GM18873 (cell line): ENCODE measurements at regions not wholly inside any gene's neighbourhood (a gene's known extent, or its start where the extent isn't known, plus 50 kb on each side); places are given as distances from the start of the nearest gene placed in this dataset.
A peak's percentile ranks its signal among the peaks of the same experiment; 100 is the strongest.
"Not testable (repeated sequence)": the region's sequence is repeated elsewhere in the genome, so short reads cannot be mapped to it uniquely, and the experiment has no call there.

Source experiments
- ATAC-seq: cut with Tn5 transposase; IDR thresholded peaks from one replicate; pipeline ENCODE4 v1.9.1; 2021; ENCODE audit warnings: mild to moderate bottlenecking, moderate library complexity, moderate number of reproducible peaks; ENCODE audit not compliant: unreplicated experiment, low FRiP score

DNA sequence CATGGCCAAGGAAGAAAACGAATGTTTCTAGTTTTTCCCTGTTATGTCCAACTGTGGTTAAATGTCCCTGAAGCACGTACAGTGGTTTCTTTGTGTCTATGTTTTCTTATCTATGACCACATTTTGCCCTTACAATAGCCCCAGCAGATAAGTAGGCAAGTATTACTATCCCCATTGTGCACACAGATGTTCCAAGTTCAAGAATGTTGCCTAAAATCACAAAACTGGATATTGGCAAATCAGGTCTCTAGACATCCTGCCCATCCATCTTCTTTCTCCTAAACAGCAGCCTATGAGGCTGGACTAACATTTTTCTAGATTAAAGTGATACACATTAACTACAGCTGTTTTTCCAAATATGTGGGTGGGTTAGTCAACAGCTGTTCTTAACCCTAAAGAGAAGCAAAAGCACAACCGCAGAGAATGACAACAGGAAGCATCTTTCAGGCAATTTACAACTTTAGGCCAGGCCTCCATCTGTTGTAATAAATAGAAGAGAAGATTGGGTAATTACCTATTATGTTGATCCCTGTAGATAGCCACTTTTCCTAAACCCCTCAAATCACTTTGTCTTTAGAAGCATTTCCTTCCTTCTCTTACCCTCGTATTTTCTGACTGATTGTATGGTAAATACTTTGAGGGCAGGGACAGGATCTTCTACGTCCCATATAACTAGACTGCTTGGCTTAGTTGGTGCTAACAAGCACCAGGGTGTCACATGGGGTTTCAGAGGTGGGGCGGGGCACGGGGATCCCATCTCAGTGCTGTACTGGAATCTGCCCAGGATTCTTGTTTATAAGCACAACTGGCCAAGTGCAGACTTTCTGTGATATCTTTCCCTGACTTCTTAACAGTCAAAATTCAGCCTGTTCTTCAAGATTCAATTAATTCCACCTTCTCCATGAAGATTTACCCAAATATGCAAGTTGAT, 132.1 kb upstream of the SETBP1 start:
- no peak for ATAC-seq

DNA sequence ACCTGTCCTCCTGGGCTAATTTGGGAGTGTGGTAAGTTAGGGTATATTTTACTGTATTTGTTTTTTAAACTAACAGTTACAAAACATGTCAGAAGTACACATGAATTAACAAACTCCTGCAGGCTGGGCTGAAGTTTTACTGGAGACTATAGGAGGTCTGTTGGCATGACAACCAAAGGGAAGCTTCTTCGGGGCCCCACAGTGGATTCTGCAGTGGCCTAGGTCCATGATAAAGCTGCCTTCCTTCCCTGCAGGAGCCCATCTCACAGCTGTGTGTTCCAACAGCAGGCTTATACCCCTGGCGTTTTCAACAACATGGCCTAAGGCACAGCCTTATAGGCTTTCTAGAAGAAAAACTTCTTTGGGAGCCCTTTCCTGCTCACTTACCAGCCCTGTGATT, 128.0 kb upstream of the SETBP1 start:
- ATAC-seq, result no peak

DNA sequence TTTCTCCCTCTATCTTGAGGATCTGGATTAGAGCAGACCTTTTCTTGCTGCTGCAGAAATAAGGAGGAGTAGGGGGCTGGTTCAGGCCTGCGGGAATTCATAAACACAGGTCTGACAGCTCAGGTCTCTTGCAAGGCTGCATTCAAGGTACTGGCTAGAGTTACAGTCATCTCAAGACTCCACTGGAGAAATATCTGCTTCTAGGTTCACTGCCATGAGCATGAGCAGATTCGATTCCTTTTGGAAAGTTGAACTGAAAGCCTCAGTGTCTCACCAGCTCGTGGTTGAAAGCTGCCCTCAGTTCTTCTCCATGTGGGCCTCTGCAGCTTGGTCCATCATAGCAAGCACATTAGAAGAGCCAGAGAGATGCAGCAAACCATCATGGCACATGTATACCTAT, 124.4 kb upstream of the SETBP1 start:
- ATAC-seq, result peak; percentile 40

DNA sequence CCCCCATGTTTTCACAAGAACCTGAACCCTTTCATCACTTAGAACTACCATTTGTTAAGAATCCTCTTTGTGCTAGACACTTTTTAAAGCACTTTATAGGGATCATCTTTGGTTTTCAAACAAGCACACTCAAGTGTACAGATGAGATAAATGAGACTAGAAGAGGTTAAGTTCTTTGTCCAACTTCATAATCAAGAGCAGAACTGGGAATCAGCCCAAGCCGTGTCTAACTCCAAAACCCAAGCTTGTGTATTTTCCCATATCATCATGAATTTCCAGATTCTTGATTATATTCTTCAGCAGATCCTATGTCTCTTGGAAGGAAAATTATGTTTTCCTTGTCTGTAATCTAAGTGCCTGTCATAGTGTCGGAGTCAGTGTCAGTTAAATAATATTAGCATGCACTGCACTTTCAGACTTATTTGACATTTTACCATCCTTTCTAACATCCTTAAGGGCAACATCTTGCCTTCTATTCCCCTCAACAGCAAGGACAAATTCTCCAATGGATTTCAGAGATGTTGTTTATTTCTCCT, 123.0 kb upstream of the SETBP1 start:
- no peak for ATAC-seq

DNA sequence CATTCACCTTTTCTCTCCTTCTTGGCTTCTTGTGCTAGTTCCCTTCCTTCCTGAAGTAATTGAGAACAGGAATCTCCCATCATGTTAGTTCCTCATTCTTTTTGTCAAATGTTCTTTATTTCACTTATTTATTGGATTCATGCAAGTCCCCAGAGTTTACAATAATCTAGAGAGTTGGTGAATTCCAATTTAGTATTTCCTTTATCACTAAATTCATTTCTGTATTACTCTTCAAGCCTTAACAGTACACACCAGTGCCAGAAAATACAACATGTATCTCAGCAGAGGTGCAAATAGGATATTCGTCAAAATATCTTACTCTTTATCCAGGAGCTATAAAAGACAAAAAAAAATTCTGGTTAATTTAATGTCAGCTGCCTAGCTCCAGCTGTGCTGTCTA, 121.9 kb upstream of the SETBP1 start:
- no peak for ATAC-seq

DNA sequence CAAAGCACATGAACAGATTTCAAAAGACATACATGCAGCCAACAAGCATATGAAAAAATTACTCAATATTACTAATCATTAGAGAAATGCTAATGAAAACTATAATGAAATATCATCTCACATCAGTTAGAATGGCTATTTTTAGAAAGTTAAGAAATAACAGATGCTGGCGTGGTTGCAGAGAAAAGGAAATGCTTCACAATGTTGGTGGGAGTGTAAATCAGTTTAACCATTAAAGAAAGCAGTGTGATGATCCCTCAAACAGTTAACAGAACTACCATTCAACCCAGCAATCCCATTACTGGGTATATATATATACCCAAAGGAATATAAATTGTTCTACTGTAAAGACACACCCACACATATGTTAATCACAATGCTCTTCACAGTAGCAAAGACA, 117.7 kb upstream of the SETBP1 start:
- ATAC-seq, result no peak

DNA sequence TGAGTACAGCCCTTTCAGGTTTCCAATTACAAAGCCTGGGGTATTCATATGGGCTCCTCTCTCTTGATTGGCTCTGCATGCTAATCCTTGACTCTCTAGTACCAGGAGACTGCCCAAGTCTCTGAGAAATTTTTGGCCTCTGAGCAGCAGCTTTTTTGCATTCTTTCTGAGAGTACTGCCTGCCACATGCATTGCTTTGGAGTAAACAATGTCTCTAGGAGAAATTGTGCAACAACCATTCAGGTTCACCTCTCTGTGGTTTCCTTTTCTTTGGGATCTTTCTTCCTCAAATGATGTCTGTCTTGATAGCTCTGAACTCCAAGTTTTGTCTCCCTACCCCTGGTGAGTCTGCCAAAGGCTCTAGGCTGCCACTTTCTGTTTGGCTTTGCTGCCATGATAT, 115.8 kb upstream of the SETBP1 start:
- no peak for ATAC-seq

DNA sequence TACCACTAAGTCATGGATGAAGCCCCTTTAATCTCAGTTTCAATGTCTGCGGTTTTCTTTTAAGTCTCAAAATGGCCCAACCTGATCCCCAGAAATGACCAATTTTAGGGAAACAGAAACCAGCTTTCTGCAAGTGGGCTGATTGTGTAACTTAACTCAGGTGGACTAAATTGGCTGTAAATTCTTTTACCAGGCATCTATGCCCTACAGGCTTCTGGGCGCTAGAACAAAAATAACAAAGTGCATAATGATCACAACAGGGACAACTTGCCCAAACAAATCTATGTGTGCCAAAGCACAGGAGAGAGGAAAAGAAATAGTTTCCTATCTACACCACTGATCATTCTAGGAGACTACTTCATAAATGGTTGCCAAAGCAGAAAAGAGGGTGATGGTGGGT, 112.3 kb upstream of the SETBP1 start:
- ATAC-seq, result no peak

DNA sequence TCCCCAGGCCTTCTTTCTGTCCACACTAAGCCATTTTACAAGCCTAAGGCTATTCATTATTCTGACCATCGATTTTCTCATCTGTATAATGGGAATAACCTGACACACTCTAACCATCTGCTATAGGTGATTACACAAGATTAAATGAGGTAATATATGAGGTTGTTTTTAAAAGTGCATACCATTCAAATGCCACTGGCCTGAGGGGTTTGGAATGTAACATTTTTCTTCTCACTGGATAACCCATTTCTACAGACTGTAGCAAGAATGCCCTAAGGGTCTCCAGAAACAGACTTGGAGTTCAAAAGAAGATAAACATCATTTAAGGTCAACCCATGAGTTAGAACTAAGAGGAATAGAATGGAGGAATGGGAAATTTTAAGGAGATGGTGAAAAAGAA, 111.7 kb upstream of the SETBP1 start:
- no peak for ATAC-seq

DNA sequence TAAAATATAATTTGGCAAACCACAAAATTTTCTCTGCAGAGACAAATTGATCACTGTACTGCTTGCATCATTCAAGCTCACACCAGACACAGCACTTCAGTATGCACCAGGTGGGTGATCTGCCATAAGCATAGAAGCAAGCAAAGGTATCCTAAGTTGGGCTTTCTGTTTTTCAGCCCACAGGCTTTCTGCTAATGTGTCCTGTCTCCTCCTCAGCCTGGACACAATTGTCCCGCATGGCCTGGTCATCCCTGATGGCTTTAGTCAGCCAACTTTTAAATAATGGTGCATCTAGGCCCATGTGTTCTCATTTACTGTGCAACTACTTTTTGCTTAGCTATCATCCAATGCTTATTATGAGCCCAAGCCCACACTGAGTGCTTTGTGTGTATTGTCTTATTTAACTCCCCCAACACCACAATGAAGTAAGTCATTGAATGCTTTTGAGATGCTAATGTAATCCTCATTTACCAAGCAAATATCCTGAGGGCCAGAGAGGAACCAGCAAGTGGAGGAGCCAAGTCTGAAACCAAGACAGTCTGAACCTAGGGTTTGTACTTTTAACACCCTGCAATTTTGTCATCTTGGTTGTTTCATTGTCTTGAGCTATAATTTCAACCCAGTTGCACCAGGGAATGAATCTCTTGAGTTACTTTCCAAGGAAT, 111.2 kb upstream of the SETBP1 start:
- ATAC-seq, result no peak

DNA sequence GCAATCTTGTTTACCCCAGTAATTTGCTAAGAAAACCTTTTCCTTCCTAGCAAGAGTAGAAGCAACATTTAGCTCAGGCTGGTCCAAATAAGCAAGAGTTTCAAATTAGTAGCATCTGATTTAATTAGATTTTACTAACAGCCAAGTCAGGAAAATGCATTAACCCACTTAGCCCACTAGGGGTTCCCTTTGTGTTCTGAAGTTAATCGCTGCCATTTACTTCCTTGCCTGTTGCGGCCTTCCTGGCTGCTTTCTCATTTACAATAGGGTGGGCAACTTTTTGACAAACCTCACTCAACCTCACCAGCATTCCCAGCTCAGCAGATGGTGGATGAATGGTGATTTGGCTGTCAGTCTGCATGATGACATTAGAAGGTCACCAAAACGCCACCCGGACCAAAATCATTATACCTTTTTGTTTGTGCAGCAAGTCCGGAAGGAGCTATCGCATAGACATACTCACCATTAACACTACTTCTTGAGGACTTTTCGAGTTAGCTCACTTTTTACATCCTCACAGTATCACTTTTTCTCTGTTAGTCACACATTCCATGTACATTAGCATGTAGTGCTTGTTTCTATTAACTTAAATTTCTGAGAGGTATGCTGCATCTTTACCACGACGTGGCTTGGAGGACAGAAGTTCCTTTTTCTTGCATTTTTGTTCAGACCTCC, 101.5 kb upstream of the SETBP1 start:
- ATAC-seq, result no peak

DNA sequence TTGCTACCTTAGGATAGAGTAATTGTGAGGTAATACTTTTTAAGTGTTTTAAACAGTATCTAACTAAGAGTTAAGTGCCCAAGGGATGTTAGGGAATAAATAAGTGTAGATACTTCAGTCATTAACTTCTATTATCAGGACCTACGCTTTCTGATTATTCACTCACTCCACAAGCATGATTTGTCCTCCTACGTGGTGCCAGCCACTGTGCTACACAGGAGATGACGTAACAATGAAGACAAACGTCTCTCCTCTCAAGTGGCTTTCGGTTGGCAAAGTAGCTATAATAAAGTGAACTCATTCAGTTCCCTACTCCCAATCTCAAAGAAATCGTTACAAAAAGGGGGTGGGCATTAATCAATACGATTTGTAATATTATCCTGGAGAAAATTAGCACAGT, 100.9 kb upstream of the SETBP1 start:
- ATAC-seq, result no peak

DNA sequence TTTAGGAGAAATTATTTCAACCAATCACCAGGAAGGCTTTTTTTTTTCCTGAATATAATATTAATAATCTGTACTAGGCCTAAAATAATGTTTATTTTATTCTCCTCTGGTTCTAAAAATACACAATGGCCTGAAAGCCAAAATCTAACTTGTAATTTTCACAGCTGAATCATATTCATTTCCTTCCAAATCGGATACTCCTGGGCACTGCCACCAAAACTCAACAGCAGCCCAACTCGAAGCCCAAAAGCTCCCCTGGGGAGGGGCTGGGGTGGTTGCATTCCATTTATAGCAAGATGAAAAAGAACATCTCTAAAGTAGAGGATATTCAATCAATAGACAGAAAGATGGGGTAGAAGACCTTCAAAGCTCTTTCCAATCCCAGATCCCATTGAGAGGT, 100.5 kb upstream of the SETBP1 start:
- no peak for ATAC-seq

DNA sequence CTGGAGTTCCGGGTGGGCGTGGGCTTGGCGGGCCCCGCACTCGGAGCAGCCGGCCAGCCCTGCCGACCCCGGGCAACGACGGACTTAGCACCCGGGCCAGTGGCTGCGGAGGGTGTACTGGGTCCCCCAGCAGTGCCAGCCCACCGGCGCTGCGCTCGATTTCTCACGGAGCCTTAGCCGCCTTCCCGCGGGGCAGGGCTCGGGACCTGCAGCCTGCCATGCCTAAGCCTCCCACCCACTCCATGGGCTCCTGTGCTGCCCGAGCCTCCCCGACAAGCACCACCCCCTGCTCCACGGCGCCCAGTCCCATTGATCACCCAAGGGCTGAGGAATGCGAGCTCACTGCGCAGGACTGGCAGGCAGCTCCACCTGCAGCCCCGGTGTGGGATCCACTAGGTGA, 99.9 kb upstream of the SETBP1 start:
- not testable (repeated sequence) for ATAC-seq

DNA sequence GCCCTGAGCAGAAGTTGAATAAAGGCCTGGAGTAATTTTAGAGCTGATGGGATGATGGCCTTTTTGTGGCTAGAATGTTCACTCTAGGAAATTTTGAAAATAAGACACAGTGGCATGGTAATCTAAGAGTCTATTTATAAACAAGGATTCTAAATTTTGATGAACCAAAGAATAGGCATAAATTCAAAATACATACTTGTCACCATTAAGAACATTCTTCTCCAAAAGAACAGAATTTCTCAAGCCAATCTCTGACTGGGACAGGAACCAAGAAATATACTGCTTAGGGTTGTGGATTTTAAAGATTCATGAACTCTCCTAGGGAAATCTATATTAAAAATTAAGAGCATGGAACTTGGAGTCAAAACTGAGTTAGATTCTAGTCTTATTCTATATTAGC, 98.2 kb upstream of the SETBP1 start:
- ATAC-seq, result no peak

DNA sequence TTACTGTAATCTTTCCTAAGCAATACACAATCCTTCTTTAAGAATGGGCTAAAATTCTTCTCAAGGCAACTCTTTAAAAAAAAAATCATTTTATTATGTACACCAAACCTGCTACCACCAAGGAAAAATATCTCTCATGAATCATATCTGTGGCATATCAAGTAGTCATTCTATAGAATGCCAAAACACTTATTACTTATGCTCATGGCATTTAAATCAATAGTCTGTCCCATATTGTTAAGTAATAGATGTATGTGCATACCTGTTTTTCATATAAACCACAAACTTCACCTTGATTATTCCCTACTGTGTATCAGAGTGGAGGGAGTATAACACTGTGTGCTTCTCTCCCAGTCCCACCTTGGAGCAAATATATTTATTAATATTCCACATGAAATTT, 95.8 kb upstream of the SETBP1 start:
- no peak for ATAC-seq

DNA sequence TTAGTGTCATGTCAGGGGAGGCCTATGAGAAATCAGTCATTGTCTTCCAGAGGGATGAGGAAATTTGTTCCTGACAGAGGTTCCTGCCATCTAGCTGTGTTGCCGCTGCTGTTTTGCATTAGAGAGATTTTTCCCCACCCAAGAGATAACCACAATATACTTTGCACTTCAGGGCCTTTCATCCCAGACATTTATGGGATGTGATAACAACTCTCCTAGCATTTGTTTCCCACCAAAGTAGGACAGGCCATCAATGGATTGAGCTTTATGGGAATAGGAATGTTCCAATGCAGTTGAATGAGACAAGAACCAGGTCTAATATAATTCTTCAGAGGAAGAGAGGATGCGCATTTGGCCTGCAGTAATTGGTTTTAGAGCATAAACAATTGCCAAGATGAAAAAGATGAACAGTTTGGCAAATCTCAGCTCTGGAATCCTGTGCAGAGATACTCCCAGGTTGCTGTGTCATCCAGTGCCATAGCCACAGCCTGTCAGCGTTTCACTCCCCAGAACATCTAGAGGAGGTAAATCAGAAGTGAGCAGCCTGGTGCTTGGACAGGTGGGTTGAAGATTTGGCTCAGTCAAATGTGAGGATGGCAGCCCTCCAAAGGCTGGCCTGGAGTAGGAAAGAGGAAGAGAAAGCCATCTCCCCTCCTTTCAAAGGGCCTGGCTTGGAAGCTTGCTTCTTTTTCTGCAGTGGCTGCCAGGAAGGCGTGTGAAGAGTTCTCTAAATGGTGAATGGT, 93.7 kb upstream of the SETBP1 start:
- no peak for ATAC-seq

DNA sequence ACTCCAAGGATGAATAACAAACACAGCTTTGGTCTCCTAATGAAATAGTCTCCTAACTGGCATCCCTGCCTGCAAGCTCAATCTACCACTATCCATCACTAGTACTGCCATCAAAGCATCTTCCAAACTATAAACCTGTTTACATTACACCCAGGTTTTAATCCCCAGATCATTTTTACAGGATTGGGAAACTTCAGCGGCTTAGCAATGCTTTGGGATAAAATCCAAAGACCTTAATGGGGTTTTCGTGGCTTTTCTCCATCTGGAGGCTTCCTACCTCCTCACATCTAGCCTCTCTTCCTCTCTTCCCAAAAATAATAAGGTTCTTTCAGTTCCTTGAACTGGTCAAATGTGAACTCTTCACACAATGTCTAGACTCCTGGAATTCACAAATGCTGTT, 92.2 kb upstream of the SETBP1 start:
- no peak for ATAC-seq

DNA sequence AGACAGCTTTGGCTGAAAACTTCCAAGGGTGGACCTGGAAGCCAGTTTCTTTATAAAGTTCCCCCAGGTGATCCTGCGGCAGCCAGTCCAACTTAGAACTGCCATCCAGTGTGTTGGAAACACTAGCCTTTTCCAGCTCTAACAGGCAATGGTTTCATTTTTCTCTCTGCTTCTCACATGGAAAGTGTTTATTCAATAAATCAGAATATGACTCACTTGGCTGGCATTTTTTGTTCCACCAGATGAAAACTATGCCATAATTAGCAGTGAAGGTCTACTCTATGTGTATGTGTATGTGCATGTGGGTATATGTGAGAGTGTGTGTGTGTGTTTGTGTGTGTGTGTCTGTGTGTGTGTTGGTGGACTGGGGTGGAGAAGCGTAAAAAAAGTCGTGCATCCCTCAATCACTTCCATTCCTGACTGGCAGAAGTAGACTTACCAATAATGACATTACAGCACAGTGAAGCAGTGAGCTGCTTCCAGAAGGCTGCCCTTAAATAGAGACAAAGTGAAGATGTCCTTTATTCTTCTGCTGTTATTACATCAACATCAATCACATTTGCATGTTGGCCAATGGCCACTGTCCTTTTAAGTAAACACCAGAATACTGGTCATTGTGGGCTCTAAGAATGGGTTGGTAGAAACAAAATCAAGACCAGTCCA, 90.9 kb upstream of the SETBP1 start:
- ATAC-seq, result no peak
